HG03460 (cell line): ENCODE measurements at regions not wholly inside any gene's neighbourhood (a gene's known extent, or its start where the extent isn't known, plus 50 kb on each side); places are given as distances from the start of the nearest gene placed in this dataset.
A peak's percentile ranks its signal among the peaks of the same experiment; 100 is the strongest.

Experiments used
- ATAC-seq: cut with Tn5 transposase; IDR thresholded peaks from one replicate; pipeline ENCODE4 v1.9.1; 2021; ENCODE audit not compliant: unreplicated experiment

- ATAC-seq, result no peak
These were observed 262.3 kb downstream of the POU4F1 start for GRCh38 chr13:78341032-78341431.

DNA sequence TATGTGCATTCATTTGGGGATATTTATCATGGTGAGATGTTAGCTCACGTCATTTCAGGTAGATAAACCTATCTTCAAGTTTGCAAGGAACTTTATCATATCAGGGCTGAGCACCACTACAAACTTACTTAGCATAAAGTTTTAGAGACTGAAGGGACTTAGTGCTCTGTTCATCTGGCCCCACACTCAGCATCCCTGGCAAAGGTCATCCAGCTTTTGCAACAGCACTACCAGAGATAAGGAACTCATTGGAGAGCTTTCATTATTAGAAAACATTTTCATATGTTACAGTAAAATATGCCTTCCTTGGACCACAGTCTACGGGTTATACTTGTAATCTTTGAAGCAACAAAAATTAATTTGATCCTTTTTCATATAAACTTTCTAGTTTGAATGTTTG lies 263.4 kb downstream of the POU4F1 start:
- ATAC-seq, result no peak

- no peak for ATAC-seq
These were observed 269.3 kb downstream of the POU4F1 start for GRCh38 chr13:78334059-78334458.

GRCh38 chr13:78326633-78327032 lies 276.7 kb downstream of the POU4F1 start:
- no peak for ATAC-seq

DNA sequence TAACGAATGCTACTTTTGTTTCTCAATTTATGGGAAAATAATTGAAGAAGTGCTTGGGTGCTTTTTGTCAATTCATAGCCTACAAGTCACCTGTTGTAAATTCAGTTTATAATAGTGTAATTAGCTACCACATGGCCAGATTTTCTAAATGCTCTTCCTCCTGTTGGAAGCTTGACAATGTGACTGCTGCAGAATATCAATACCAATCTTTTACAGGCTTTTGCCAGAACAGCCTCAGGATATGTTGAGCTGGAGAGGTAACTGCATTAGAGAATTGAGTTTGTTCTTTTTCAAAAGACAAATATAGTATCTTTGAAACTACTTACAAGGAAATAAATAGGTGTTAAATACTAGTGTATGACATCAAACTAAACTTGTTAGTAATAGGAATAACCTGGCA lies 277.8 kb downstream of the POU4F1 start:
- ATAC-seq, result no peak

DNA sequence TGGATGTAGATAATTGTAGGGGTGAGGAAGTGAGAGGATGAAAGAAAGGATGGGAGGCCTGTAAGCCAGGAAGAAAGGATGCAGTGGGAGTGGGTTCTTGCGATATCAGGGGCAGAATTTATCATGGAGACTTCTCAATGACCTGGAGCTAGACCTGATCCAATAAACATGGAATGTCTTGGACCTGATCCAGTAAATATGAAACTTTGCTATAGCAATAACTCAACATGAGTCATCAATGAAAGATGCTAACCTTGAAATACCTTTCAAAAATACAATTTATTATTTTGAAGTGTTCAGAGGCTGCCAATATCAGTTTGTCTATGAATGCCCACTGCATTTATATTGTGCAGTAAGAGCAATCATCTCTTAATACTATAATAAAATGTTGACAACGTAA lies 279.5 kb downstream of the POU4F1 start:
- ATAC-seq, result no peak

GRCh38 chr13:78323040-78323439 lies 280.3 kb downstream of the POU4F1 start:
- ATAC-seq, result no peak

DNA sequence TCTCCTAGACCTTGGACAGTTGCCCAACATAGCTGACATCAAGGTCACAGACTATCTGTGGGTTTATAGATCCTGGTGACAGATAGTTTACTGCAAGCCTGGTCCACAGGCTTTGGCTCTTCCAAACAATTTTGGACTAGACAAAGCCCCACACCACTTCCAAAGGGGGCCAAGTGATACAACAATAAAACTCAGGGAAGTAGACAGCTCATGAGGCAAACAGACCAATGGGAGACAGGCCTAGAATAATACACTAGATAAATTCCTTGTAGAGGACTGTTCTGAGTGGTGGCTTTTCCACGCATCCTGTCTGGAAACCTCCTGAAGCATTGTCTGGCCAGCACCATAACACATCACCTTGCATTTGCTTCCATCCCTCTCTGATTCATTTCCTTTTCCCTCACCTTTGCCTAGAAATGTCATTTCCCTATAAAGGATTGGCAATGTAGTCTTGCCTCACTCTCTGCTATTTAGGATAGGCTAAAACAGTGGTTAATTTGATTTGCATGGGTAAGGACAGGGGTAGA lies 284.2 kb downstream of the POU4F1 start:
- no peak for ATAC-seq

DNA sequence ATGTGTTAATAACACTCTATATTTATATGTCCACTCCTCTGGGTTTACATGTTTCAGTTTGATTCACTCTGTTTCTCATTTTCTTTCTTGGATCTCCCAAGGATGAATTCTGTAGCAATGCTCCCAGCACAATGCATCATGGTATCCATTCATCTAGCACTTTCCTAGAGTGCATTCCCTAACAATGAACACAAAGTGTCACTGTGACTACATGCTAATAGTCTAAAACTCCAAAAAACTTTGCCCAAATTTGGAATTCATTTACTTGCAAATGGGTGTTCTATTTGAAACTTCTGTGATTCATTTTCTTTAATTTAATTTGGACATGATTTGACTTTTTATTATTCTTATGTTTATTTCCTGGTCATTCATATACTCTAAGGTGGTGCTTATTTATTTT lies 286.3 kb downstream of the POU4F1 start:
- no peak for ATAC-seq

DNA sequence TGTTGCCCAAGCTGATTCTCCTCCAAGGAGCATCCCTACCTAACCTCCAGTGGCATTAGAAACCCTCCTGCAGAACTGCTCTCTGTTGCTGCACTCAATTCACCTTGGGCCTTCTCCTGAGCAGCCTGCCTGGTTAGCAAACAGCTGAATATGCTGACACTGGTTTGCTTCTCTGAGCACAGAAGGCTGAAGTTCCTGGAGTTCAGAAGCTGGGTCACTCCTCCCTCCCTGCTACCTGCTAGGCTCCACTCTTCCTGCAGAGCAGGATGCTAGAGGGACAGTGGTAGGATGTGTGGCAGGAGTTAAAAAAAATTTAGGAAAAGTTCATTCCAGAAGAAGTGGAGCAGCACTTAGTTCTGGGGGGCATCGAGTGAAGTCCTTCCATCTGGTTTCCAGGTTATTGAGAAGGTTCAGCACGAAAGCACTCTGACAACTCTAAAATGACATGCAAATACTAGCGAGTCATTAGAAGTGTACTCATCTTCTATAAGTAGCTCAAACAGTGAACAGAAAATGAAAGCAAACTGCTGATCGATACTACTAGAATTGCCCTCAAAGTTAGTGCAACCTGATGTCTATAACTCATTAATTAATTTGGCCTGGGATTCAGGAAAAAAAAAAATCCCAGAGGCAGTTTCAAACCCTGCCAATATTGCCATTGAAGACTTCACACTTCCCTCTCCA lies 293.7 kb downstream of the POU4F1 start:
- ATAC-seq, result peak; percentile 84

DNA sequence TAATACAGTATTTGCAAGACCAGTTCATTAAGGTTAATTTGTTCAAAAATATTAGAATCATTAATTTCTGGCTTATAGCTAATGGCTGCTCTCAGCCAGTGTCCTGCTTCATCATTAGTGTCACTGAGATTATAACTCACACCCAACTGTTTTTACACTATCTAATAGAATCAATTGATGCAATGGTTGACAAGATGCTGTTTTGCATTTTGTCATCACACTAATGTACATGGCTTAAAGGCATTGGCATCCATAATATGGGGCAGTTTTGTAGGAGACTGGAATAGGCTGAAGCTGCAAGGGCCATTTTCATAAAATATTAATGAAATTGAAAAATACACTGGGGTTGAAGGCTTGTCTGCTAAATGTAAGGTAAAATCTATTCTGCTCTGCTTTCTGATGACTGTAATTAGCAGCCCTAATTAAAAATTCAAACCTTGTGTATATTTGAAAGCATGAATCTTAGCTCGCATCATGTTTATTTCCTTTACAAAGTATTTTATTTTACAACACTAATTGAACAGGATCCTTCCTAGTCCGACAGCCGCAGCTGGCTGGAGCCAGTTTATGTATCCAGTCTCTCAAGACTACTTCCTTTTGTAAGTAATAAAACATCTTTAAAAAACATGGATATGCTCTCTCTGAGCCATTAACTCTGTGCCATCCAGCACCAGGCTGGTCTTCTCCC lies 296.7 kb downstream of the POU4F1 start:
- no peak for ATAC-seq

- ATAC-seq, result no peak
These were observed 298.2 kb downstream of the POU4F1 start for GRCh38 chr13:78305171-78305570.

DNA sequence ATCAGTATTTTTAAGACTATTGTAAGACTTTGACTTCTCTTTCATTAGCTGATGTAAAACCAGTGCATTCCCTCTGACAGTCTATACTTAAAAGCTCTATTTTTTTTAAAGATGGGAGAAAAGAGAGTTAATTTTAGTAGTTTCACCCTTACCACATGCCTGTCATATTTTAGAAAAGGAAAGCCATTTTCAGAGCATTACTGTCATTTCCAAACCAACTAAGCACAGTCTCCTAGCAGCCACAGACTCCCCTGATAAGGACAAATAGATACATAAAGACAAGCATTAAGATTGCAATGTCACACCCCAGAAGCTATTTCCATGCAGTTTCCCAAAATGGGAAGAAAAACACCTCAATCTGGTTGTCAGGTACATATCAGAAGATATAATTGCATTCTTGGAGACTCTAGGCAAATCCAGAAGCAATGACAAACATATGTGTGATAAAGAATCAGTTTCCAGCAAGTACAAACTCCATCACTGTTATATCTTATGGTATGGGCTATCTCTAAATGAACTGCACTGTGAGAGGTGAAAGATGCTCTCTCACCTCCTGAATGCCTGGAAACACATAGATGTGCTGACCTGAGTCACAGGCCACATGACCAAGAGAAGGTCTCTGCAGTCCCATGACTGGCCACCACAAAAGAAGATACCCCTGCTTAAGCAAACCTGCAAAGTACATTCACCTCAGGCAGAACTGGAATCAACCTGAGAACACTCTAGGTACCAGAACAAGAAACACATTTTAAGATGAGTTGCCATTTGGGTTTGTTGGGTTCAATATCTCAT lies 303.3 kb downstream of the POU4F1 start:
- peak; percentile 68 for ATAC-seq

GRCh38 chr13:78298657-78299056 lies 304.7 kb downstream of the POU4F1 start:
- ATAC-seq, result no peak

DNA sequence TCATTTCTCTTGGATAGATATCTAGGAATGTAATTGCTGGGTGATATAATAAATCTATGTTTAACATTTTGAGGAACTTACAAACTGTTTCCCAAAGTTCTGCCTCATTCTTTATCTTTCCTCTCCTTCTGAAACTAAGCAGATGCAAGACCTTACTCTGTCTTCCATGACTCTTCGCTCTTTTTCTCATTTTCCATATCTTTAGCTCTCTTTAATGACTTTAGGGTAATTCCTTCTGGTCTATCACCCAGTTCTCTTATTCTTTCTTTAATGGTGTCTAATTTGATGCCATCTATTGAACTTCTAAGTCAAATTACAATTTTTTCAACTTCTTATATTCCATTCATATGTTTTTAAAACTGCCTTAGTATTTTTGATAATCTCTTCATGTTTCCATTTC lies 316.6 kb downstream of the POU4F1 start:
- ATAC-seq, result no peak

DNA sequence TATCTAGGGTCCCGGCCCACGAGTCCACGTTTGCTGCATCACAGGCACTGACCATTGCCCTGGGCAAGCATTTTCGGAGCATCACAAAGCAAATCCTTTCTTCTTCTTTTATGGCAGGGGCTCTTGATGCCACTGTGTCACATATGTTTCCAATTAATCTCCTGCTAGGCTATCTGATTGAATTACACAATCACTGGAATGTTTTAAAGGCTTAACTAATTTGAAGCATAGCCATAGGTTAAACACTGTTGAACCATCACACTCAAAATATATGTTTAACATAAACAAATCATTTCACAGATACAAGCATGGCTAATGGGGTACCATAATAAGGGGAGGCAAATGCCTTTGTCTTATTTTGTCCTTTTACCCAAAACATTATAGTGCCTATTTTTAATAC lies 338.3 kb downstream of the POU4F1 start:
- ATAC-seq, result no peak

DNA sequence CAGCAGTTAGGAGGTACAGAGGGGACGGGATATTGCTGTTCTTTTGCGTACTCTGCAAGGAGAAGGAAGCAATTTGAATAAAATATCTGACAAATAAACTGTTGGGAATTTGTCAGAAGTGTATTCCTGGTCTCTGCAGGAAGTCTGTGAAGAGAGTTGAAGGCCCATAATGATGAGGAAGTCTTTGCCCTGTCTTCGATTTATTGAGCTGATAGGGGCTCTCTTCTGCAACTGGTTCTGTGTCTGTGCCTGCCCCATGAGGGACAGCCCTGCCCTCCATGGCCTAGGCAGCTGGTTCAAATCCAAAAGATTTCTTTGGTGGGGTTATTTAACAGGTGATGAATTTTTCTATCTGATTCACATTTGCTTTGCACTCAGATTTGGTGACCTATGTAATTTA lies 339.7 kb upstream of the EDNRB start:
- ATAC-seq, result no peak

- ATAC-seq, result no peak
These were observed 337.9 kb upstream of the EDNRB start for GRCh38 chr13:78256484-78256883.

DNA sequence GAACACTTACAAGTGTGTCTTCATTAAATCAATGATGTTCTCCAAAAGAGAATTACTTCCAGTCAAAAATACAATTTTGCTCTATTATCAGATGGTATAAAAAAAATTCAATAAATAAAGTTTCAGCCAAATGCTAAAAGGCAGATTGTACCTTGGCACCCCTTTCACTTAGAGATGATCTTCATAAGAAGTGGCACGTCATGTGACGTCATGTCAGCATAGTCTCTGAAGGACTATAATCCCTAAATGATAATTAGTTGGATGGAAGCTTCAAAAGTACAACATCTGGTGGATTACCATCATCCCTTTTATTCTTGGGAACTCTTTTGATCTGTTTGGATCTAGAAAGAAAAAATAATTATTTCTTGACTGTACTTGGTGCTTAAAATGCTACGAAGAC lies 335.5 kb upstream of the EDNRB start:
- no peak for ATAC-seq

- ATAC-seq, result no peak
These were observed 328.7 kb upstream of the EDNRB start for GRCh38 chr13:78247362-78247761.

GRCh38 chr13:78241278-78241919 lies 322.8 kb upstream of the EDNRB start:
- ATAC-seq, result peak; percentile 55
